GM21381 (cell line): ENCODE measurements at regions not wholly inside any gene's neighbourhood (a gene's known extent, or its start where the extent isn't known, plus 50 kb on each side); places are given as distances from the start of the nearest gene placed in this dataset.
"Not testable (repeated sequence)": the region's sequence is repeated elsewhere in the genome, so short reads cannot be mapped to it uniquely, and the experiment has no call there.

Source experiments
- ATAC-seq: cut with Tn5 transposase; IDR thresholded peaks from one replicate; pipeline ENCODE4 v1.9.1; 2021; ENCODE audit warnings: mild to moderate bottlenecking, moderate library complexity; ENCODE audit not compliant: unreplicated experiment

DNA sequence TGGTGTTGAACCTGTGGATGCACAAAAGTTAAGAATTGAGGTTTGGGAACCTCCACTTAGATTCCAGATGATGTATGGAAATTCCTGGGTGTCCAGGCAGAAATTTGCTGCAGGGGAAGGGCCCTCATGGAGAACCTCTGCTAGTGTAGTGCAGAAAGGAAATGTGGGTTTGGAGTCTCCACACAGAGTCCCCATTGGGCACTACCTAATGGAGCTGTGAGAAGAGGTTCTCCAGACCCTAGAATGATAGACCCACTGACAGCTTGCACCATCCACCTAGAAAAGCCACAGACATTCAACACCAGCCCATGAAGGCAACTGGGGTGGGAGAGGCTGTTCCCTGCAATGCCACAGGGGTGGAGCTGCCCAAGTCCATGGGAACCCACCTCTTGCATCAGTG lies 1032.8 kb upstream of the EPHA6 start:
- no peak for ATAC-seq

DNA sequence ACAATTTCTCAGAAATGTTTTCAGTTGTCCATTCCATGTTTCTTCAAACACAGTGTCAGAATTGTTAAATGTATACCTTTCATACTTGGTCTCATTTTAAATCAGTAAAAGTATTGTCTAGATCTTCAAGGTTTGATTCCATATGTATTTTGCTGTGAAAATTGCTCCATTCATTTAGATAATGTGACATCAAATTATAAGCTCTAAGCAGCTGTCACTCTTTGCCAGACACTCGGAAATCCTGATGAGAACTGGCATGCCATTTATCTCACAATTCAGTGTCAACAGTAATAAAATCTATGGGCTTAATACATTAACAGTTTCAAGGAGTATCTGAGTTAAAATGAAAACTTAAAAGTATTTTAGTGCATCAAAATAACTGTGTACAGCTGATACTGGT lies 1025.3 kb upstream of the EPHA6 start:
- no peak for ATAC-seq

DNA sequence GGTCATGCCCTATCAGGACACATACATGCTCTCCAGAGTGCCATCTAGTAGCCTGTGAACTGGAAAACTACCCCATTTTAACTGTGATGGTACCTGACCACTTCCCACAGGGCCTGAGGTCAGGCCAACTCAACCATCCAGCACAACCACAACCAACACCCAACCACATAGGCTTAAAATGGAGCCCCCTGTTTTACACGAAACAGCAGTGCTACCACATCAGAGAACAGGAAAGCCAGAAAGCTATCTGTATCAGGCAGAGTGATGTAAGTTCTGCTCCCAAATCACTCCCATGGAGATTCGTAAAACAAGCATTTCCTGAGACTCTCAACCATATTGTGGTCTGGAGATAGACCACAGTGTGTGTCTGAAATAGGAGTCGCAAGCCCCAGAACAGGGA lies 1017.3 kb upstream of the EPHA6 start:
- no peak for ATAC-seq

DNA sequence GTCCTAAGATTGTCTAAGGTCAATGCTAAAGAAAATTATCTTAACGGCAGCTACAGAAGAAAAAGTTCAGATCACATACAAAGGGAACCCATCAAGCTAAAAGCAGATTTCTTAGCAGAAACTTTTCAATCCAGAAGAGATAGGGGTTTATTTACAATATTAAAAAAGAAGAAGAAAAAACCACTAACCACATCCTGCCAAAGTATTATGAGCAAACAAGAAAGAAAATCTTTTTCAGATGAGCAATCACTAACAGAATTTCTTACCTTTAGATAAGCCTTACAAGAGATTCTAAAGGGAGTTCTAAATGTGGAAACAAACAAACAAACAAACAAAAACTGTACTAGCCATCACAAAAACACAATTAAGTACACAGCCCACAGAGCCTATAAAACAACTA lies 1015.8 kb upstream of the EPHA6 start:
- ATAC-seq: no peak

DNA sequence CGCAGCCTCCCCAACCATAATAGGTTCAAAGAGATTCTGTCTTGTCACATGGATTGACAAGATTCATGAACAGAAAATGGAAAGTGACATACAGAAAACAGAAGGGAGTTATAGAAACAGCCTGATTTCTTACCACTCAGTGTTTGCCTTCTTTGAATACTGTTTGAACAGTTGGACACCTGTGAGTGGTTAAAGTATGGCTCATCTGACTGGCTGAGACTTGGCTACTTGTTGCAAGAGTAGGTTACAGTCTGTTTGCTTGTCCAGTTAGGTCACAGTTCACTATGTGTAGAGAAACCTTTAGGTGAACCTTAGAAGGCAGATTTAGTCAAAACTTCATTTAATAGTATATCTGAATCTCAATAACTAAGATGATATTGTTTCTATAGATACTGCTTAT lies 1003.9 kb upstream of the EPHA6 start:
- ATAC-seq: no peak

DNA sequence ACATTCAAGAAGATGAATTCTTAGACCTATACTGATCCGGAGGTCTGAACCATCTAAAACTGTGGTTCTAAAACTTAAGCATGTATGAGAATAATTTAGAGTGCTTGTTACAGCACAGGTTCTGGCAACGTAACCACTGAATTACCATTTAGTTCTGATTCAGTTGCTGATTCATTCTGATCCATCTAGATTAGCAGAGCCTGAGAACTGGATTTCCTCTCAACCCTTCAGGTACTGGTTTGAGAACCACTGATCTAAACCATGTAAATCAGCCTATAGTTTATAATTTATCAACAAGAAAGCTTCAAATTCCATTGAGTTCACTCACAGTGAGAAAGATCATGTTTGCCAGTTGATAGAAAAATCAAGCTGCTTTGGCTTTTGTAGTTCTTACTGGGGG lies 1001.1 kb upstream of the EPHA6 start:
- no peak for ATAC-seq

DNA sequence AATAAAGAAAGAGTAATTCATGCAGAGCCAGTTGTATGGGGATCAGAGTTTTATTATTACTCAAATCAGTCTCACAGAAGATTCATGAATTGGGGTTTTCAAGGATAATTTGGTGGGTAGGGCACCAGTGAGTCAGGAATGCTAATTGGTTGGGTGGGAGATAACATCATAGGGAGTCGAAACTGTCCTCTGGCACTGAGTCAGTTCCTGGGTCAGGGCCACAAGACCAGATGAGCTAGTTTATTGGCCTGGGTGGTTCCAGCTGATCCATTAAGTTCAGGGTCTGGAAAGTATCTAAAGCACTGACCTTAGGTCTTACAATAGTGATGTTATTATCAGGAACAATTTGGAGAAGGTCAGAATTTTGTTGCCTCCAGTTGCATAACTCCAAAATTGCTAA lies 998.6 kb upstream of the EPHA6 start:
- ATAC-seq: no peak

DNA sequence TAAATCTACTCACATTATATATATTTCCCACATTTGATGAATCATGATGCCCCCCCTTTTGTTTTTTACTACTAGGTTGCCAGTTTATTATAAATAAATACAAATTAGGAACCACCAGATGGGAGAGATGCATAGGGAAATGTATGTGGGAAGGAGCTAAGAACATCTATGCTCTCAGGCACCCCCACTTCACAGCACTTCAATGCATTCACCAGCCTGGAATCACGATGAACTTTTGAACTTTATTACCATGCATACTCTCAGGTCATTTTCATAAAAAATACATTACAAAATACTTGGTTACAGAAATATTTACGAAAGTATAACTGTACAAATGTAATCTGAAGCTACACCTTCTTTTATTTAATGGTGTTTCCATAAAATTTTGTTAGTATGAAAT lies 988.0 kb upstream of the EPHA6 start:
- ATAC-seq: no peak

DNA sequence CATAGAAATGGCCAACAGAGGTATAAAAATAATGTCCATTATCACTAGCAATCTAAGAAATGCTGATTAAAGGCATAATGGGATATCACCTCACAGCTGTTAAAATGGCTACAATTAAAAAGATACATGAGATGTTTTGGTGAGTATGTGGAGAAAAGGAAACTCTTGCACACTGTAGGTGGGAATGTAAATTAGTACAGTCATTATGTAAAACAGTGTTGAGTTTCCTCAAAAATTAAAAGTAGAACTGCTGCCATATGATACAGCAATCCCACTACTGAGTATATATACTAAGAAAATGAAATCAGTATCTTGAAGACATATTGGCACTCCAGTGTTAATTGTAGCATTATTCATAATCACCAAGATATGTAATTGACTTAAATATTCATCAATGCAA lies 982.2 kb upstream of the EPHA6 start:
- no peak for ATAC-seq

DNA sequence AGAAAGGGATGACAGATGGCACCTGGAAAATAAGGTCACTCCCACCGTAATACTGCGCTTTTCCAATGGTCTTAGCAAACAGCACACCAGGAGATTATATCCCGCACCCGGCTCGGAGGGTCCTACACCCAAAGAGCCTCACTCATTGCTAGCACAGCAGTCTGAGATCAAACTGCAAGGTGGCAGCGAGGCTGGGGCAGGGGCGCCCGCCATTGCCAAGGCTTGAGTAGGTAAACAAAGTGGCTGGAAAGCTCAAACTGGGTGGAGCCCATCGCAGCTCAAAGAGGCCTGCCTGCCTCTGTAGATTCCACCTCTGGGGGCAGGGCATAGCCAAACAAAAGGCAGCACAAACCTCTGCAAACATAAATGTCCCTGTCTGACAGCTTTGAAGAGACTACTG lies 953.8 kb upstream of the EPHA6 start:
- not testable (repeated sequence) for ATAC-seq

DNA sequence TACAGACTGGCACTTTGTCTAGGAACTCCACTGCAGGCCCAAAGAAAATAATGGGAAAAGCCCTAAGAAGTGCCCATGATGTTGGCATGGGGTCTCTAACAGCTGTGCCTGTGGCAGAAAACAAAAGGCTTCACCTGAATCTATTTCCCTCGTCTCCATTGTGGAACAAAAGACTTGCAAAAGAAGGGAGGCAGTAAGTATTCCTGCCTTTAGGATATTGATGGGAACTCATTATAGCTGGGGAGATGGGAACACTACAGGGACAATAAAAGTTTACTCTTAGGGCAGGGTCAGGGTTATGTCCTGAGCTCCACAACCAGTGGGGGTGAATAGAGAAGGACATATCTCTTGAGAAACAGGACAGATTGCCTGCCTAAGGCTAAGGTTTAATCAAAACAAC lies 930.6 kb upstream of the EPHA6 start:
- no peak for ATAC-seq

DNA sequence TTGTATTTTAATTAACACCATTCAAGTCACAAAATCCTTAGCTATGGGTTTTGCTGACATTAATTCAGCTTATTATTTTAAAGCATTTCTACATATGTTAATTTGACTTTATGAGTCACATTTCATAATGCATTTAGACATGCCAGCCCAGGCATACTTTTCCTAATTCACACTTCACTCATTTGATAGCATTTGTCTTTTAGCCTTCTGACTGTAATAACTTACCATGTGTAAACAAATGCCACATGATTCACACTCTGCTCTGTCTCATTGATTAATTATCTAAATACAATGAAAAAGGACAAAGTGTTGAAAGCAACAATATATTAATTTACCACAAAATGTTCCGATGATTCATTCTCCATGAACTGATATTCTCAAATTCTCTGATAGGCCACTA lies 927.8 kb upstream of the EPHA6 start:
- no peak for ATAC-seq

DNA sequence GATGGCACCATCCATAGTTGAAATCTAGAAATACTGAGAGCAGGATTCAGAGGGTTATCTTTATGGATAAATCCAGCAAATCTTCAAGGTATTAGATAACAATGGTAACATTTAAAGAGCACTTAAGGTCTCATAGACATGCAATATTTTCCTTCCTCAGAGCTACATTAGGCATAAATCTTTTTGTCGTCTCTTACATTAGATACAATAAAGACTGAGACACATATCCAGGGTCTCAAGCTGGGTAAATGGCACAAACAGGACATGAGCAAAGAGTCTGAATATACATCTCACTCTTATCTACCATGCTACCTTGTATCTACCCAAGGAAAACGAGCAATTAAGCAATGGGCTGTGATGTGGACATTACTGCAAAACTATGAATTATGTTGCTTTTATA lies 927.3 kb upstream of the EPHA6 start:
- no peak for ATAC-seq

DNA sequence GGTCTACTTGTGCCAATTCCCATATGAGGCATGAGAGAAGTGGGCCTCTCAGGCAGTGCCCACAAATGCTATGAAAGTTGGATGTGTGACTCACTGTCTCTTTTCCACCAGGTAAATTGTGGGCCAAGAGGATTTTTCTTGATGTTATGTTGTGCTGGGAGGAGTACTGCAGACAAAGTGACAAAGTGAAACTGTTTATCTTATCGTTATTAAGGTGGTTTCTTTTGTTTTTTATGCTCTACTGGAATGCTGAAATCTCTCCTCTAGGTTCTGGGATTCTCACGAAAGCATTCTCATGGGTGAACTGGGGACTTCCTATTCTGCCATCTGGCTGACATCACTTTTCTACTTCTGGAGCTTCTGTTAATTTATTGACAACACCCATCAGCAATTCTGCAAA lies 919.6 kb upstream of the EPHA6 start:
- no peak for ATAC-seq

DNA sequence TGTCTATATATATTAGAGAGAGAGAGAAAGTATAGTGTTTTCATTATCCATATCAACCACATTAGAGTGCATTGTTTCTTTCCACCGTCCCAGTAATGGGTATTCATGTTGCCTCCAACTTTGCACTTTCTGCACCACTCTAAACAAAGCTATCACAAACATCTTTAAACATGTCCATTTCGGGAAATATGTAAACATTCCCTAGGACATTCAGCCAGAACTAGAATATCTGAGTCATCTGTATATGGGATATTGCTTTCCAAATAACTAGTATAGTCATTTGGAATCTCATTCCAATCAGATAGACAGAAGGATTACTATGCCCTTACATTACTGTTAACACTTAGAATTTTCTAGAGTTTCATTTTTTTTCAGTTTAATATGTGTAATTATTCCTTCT lies 914.9 kb upstream of the EPHA6 start:
- ATAC-seq: no peak

DNA sequence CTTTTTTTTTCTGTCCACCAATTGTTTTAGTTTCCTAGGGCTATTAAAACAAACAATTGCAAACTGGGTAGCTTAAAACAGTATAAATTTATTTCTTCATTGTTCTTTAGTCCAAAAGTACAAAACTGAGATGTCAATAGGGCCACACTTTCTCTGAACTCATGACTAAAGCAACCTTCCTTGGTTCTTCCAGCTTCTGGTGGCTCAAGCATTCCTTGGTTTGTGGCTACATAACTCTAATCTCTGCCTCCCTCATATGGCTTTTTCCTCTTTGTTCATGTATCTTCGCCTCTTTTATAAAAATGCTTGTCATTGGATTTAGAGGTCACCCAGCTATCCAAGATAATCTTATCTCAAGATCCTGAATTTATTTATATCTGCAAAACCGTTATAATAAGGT lies 914.5 kb upstream of the EPHA6 start:
- ATAC-seq: no peak

DNA sequence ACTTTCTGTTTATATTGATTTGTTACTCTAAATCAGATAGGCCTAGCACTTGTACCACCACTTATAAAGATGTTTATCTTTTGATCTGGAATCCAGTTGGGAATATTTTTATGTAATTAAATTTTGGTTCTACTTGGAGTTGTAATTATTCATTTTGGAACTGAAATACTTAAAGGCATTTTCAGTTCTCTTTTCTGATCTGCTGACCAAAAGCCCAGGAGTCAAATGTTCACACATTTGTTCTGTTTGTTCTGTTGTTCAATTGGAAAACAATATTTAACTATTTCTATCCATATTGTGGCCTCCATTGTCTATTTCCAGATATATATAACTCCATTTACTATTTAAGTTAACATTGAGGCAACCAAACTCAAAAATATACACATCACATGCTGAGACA lies 912.4 kb upstream of the EPHA6 start:
- no peak for ATAC-seq

DNA sequence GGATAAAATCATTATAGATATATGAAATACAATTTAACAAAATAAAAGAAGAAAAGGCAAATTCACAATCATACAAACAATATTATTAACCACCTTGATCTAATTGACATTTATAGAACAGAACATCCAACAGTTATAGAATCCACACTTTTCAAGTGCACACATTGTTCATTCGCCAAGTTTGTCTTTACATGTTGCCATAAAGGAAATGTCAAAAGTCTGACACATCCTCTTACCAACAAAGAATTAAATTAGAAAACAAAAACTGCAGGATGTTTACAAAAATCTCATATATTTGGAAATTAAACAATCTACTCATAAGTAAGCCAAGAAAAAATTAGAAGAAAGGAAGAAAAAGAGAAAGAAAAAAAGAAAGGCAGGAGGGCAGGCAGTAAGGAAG lies 909.2 kb upstream of the EPHA6 start:
- no peak for ATAC-seq

DNA sequence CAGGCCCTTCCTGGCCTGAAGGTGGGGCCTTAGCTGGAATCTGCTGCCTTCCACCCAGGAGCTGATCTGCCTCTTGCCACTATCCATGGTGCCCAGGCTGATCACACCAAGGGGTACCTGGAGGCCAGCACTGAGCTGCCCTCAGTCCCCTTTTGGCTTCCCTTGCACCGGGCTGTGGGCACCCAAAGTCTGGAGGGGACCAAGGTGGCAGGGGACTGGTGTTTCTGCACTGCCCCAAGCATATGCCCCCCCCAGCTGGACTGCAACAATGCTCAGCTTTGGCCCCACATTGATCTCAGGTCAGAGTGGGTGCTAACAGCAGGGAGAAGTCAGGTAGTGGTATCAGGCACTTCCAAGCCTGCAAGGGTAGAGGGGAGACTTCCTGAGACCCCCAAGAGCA lies 902.6 kb upstream of the EPHA6 start:
- ATAC-seq: no peak

DNA sequence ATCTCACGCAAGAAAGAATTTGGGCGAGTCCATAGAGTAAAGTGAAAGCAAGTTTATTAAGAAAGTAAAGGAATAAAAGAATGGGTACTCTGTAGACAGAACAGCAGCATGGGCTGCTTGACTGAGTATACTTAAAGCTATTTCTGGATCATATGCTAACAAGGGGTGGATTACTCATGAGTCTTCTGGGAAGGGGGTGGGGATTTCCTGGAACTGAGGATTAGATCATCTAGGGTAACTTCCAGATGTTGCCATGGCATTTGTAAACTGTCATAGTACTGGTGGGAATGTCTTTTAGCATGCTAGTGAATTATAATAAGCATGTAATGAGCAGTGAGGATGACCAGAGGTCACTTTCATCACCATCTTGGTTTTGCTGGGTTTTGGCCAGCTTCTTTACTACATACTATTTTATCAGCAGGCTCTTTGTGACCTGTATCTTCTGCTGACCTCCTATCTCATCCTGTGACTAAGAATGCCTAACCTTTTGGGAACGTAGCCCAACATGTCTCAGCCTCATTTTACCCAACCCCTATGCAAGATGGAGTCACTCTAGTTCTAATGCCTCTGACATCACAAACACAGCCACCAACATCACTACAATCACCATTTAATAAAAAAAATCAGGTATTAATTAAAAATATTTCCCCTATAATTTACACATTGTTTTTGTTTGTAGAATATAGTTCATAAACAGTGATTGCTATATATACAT lies 890.7 kb upstream of the EPHA6 start:
- no peak for ATAC-seq

DNA sequence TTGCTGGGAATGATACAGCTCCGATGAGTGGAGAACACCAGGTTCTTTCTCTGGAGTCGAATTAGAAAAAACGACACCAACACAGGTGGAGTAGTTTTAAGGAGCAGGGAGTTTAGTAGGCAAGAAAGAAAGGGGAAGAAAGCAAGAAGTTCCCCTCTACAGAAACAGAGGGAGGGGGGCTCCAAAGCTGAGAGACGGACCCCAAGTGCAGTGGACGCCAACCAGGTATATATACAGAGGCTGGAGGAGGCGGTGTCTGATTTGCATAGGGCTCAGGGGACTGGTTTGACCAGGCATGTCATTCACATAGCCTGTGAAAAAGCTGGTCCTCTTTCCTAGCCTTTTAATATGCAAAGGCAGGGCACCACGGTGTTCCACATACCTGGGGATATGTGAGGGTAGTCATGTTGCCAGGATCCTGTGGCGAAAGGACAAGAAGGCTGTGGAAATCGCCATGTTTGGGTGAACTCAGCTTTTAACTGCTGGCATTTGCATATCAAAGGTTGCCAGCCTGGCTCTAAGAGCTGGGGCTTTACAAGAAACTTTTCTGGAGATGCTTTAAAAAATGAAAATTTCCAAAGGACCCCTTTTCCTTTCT lies 887.4 kb upstream of the EPHA6 start:
- ATAC-seq: no peak

DNA sequence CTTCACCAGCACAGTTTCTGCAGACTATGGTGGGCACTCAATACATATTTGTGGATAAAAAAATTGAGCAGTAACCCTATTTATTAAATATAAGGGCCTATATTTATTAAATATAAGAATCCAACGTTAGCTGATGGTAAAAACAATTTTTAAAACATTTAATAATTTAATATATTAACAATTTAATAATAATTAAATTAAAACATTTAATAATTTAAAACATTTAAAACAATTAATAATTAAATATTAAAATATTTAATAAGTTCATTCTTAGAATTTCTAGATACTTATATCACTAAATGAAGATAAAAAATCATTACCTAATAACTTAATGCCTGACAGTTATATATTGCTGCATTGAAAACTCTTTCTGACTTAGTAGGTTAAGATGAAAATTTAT lies 880.2 kb upstream of the EPHA6 start:
- no peak for ATAC-seq

DNA sequence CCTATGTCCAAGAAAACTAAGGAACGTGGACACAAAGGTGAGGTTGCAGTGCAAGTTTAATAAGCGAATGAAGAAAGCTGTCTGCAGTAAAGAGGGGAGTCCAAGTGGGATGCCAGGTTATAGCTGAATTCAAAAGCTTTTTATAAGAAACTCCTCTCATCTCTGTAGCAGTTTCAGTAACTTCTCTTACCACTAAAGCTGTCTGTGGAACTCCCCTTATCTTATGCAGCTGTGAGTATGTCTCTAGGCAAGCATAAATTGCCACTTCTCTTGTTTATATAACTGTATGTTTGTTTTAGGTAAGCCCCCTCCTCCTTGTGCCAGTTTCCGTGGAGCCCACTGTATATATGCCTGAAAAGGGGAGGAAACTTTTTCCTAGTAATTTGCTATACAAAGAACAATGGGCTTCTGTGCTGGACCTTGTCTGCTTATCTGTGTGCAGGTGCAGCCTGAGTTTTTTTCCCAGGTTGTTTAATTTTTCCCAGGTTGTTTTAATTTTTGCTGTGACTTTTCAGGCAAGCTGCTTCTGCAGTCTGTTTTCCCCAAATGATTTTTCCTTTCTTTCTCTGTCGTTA lies 875.1 kb upstream of the EPHA6 start:
- no peak for ATAC-seq
